Trophoblast cell (in vitro differentiated cells and primary cell): ENCODE measurements at regions not wholly inside any gene's neighbourhood (a gene's known extent, or its start where the extent isn't known, plus 50 kb on each side); places are given as distances from the start of the nearest gene placed in this dataset.

Source experiments
- DNase-seq, 2 donors: peaks; one replicate each; pipeline ENCODE4 v3.0.0-alpha.2; 2016
- H2AFZ ChIP-seq: 2 replicates; pipeline ENCODE4 v1.6.1; 2013; ENCODE audit warnings: low read length, moderate library complexity, mild to moderate bottlenecking; ENCODE audit not compliant: insufficient read depth, poor library complexity
- H2AK5ac ChIP-seq: 2 replicates; pipeline ENCODE4 v1.6.1; 2013; ENCODE audit warnings: mild to moderate bottlenecking, low read length
- H2BK120ac ChIP-seq: 2 replicates; pipeline ENCODE4 v1.6.1; 2013; ENCODE audit warnings: low read length, mild to moderate bottlenecking, moderate library complexity; ENCODE audit not compliant: insufficient read depth, poor library complexity
- H2BK12ac ChIP-seq: 2 replicates; pipeline ENCODE4 v1.6.1; 2013; ENCODE audit warnings: mild to moderate bottlenecking, low read length, moderate library complexity
- H2BK5ac ChIP-seq: 2 replicates; pipeline ENCODE4 v1.6.1; 2013; ENCODE audit warnings: low read length, low read depth, moderate library complexity, mild to moderate bottlenecking; ENCODE audit not compliant: poor library complexity
- H3K14ac ChIP-seq: 2 replicates; pipeline ENCODE4 v1.6.1; 2013; ENCODE audit warnings: mild to moderate bottlenecking, low read length
- H3K18ac ChIP-seq: 2 replicates; pipeline ENCODE4 v1.6.1; 2013; ENCODE audit warnings: mild to moderate bottlenecking, low read length
- H3K23ac ChIP-seq: 2 replicates; pipeline ENCODE4 v1.6.1; 2013; ENCODE audit warnings: low read length
- H3K27ac ChIP-seq: 2 replicates; pipeline ENCODE4 v1.5.1; 2013; ENCODE audit warnings: low read depth, mild to moderate bottlenecking, inconsistent platforms, low read length, moderate library complexity
- H3K27me3 ChIP-seq: 2 replicates; pipeline ENCODE4 v1.6.1; 2013; ENCODE audit warnings: inconsistent platforms, mild to moderate bottlenecking, low read length, moderate library complexity; ENCODE audit not compliant: insufficient read depth
- H3K36me3 ChIP-seq, 2 experiments: 1 replicate in 1 of 2; 2 replicates in 1 of 2; pipeline ENCODE4 v1.6.1; 2013; ENCODE audit warnings: low read length in 2 of 2, mild to moderate bottlenecking in 2 of 2, moderate library complexity in 1 of 2; ENCODE audit not compliant: insufficient read depth in 2 of 2, control insufficient read depth in 1 of 2
- H3K4ac ChIP-seq: 2 replicates; pipeline ENCODE4 v1.6.1; 2013; ENCODE audit warnings: low read depth, mild to moderate bottlenecking, low read length, moderate library complexity
- H3K4me1 ChIP-seq, 2 experiments: 1 replicate in 1 of 2; 2 replicates in 1 of 2; pipeline ENCODE4 v1.6.1; 2013; ENCODE audit warnings: low read length in 2 of 2, mild to moderate bottlenecking in 2 of 2, moderate library complexity in 1 of 2; ENCODE audit not compliant: insufficient read depth in 2 of 2, control insufficient read depth in 1 of 2
- H3K4me2 ChIP-seq: 2 replicates; pipeline ENCODE4 v1.6.1; 2013; ENCODE audit warnings: inconsistent platforms, mild to moderate bottlenecking, low read length, moderate library complexity
- H3K4me3 ChIP-seq: 2 replicates; pipeline ENCODE4 v1.5.1; 2013; ENCODE audit warnings: mild to moderate bottlenecking, low read depth, low read length, inconsistent platforms
- H3K79me1 ChIP-seq: one replicate; pipeline ENCODE4 v1.6.1; 2013; ENCODE audit warnings: low read length
- H3K79me2 ChIP-seq: 2 replicates; pipeline ENCODE4 v1.6.1; 2013; ENCODE audit warnings: low read length, mild to moderate bottlenecking; ENCODE audit not compliant: control insufficient read depth, insufficient read depth, poor library complexity
- H3K9ac ChIP-seq: 2 replicates; pipeline ENCODE4 v1.6.1; 2013; ENCODE audit warnings: mild to moderate bottlenecking, low read length
- H3K9me3 ChIP-seq: 2 replicates; pipeline ENCODE4 v1.6.1; 2013; ENCODE audit warnings: low read depth, mild to moderate bottlenecking, control low read depth, inconsistent platforms, low read length; ENCODE audit not compliant: insufficient read depth
- H4K12ac ChIP-seq: 2 replicates; pipeline ENCODE4 v1.6.1; 2013; ENCODE audit warnings: low read depth, mild to moderate bottlenecking, low read length, moderate library complexity
- H4K8ac ChIP-seq: 2 replicates; pipeline ENCODE4 v1.6.1; 2013; ENCODE audit warnings: low read depth, mild to moderate bottlenecking, low read length, moderate library complexity
- H4K91ac ChIP-seq: one replicate; pipeline ENCODE4 v1.6.1; 2013; ENCODE audit warnings: low read depth, mild to moderate bottlenecking, low read length, moderate library complexity
- WGBS: extraction: QIAGEN DNeasy Blood & Tissue Kit; methylation state at CpG from one replicate; pipeline ENCODE4 v1.1.7; 2013; ENCODE audit warnings: missing lambda C conversion rate; ENCODE audit not compliant: insufficient read length, insufficient coverage; ENCODE audit errors: extremely low coverage; 5-methylcytosine and 5-hydroxymethylcytosine counted together

DNA sequence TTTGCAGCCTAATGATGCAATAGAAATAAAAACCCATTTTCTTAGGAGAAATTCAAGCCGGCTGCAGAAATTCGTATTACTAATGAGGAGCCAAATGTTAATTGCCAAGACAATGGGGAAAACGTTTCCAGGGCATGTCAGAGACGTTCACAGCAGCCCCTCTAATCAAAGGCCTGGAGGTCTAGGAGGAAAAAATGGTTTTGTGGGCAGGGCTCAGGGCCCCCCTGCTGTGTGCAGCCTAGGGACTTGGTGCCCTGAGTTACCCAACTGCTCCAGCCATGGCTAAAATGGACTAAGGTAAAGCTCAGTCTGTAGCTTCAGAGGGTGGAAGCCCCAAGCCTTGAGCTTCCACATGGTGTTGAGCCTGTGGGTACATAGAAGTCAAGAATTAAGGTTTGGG, 461.4 kb downstream of the FAT4 start:
- H3K27ac ChIP-seq, result no peak overlapping the region
- H4K91ac ChIP-seq, result no peak overlapping the region
- peaks cover 7% of the 10 kb centered on the region for H3K9me3 ChIP-seq
- no peak overlapping the region for H3K23ac ChIP-seq
- H3K9ac ChIP-seq, result no peak overlapping the region
- no peak overlapping the region for H4K12ac ChIP-seq
- no peak overlapping the region for H2BK5ac ChIP-seq
- H2AFZ ChIP-seq, result no peak overlapping the region
- no peak overlapping the region for H2BK12ac ChIP-seq
- H3K4me1 ChIP-seq, result no peaks in the 10 kb centered on the region
- no peaks in the 10 kb centered on the region for H3K36me3 ChIP-seq
- no peak overlapping the region for H2BK120ac ChIP-seq
- no peak overlapping the region for H3K14ac ChIP-seq
- no peak overlapping the region for H3K4ac ChIP-seq
- H3K79me2 ChIP-seq, result no peaks in the 10 kb centered on the region
- WGBS, result no CpG with 5 or more reads among the region's 4 CpGs
- no peak overlapping the region for H4K8ac ChIP-seq
- no peaks in the 10 kb centered on the region for H3K27me3 ChIP-seq
- no peaks in the 10 kb centered on the region for H3K79me1 ChIP-seq
- H2AK5ac ChIP-seq, result no peak overlapping the region
- DNase-seq, result no peak
- H3K4me3 ChIP-seq, result no peak overlapping the region
- no peak overlapping the region for H3K4me2 ChIP-seq
- no peak overlapping the region for H3K18ac ChIP-seq

DNA sequence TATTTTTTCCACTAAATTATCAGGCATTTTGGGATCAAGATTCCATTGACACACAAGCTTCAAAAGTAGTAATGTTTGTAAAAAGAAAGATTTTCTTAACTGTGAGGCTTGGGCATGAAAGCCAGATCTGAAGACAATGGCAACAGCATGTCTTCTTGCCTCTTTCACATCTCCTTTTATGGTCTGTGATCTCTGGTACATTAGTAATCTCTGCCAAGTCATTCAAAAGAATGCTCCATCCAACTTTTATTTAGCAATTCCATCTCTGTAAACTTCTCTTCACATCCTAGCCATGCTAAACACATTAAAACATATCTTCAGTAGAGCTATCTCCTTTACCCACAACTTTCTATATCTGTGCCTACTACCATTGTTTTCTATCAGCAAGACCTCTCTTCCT, 465.4 kb downstream of the FAT4 start:
- Histone ChIP-seq H4K91ac (no peak overlapping the region), H3K9me3 (peaks cover 7% of the 10 kb centered on the region), H3K18ac (no peak overlapping the region), H3K27ac (no peak overlapping the region), H2BK5ac (no peak overlapping the region), H4K8ac (no peak overlapping the region), H2AK5ac (no peak overlapping the region), H3K4me3 (no peak overlapping the region), H3K9ac (no peak overlapping the region), H2AFZ (no peak overlapping the region), H3K4me1 (no peaks in the 10 kb centered on the region), H2BK120ac (no peak overlapping the region), H3K23ac (no peak overlapping the region), H3K79me2 (no peaks in the 10 kb centered on the region), H3K4ac (no peak overlapping the region), H3K4me2 (no peak overlapping the region), H3K79me1 (no peaks in the 10 kb centered on the region), H3K36me3 (no peaks in the 10 kb centered on the region), H4K12ac (no peak overlapping the region), H3K14ac (no peak overlapping the region), H3K27me3 (no peaks in the 10 kb centered on the region), H2BK12ac (no peak overlapping the region)
- DNase-seq, result no peak

DNA sequence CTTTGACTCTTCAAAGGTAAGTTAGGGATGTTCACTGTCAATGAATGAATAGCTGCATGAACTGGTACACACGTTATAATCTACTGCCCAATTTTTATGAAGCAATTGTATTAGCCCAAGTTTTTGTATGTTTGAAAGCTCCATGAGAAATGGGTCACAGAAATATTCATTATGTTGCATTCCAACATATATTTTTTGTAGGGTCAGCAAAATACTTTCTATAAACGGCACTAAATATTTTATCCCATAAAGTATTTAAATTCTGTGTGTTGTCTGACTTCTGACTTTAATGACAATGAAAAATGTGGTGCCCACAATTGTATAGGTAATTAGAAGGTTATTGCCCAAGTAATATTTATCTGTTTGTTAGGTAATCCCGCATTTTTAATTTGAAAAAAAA, 466.0 kb downstream of the FAT4 start:
- Histone ChIP-seq H3K9me3 (peaks cover 7% of the 10 kb centered on the region), H2BK5ac (no peak overlapping the region), H3K9ac (no peak overlapping the region), H2BK120ac (no peak overlapping the region), H3K4ac (no peak overlapping the region), H2BK12ac (no peak overlapping the region), H4K8ac (no peak overlapping the region), H3K14ac (no peak overlapping the region), H3K18ac (no peak overlapping the region), H3K4me2 (no peak overlapping the region), H2AFZ (no peak overlapping the region), H3K27ac (no peak overlapping the region), H3K27me3 (no peaks in the 10 kb centered on the region), H3K23ac (no peak overlapping the region), H3K4me3 (no peak overlapping the region), H3K79me1 (no peaks in the 10 kb centered on the region), H4K91ac (no peak overlapping the region), H3K4me1 (no peaks in the 10 kb centered on the region), H3K36me3 (no peaks in the 10 kb centered on the region), H3K79me2 (no peaks in the 10 kb centered on the region), H4K12ac (no peak overlapping the region), H2AK5ac (no peak overlapping the region)
- WGBS, result no CpG with 5 or more reads among the region's 3 CpGs
- DNase-seq, result no peak

DNA sequence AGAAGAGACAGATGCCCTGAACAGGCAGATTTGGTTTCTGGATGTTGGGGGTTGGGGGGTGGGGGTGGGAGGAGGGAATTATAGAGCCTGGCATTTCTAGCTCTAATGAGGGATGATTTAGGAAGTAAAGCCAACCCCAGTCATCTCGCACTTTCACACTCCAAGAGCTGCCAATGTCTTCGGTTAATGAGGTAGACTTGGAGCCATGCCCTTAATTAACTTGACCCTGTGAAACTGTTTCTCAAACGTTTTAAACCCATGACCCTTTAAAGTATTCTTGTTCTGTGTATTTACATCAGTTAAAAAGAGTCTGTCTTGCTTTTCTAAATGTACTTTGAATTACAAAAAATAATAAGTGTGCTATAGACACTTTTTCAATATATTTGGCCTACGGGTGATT, 466.9 kb downstream of the FAT4 start:
- H2BK120ac ChIP-seq, result no peak overlapping the region
- H3K4me1 ChIP-seq, result no peaks in the 10 kb centered on the region

DNA sequence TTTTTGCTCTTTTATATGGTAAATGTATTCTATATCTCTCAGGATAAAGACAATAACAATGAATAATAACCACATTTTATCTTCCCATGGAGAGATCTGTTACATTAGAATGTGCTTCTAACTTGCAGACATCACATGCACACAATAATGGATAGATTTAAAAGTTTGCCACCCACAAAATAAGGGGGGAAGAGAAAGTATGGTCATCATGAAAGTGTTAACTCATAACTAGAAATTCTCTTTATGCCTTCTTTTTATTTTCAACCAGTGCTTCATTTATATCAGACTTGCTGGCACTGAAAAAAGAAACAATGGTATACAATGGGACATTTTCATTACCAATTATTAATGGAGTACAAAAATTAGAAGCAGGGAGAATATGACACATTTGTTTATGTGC, 470.0 kb downstream of the FAT4 start:
- Histone ChIP-seq H4K12ac (no peak overlapping the region), H3K4me2 (no peak overlapping the region), H3K4ac (no peak overlapping the region), H2AFZ (no peak overlapping the region), H4K91ac (no peak overlapping the region), H3K27ac (no peak overlapping the region), H2AK5ac (no peak overlapping the region), H3K79me1 (no peaks in the 10 kb centered on the region), H3K23ac (no peak overlapping the region), H3K4me1 (no peaks in the 10 kb centered on the region), H3K4me3 (no peak overlapping the region), H3K36me3 (no peaks in the 10 kb centered on the region), H3K14ac (no peak overlapping the region), H2BK12ac (no peak overlapping the region), H2BK120ac (no peak overlapping the region), H3K9me3 (no peaks in the 10 kb centered on the region), H2BK5ac (no peak overlapping the region), H3K27me3 (no peaks in the 10 kb centered on the region), H3K79me2 (no peaks in the 10 kb centered on the region), H4K8ac (no peak overlapping the region), H3K9ac (no peak overlapping the region), H3K18ac (no peak overlapping the region)
- no peak for DNase-seq

More for the DNA sequence above, 466.9 kb downstream of the FAT4 start:
- no peaks in the 10 kb centered on the region for H3K27me3 ChIP-seq
- H4K91ac ChIP-seq, result no peak overlapping the region
- H2AFZ ChIP-seq, result no peak overlapping the region
- no peak overlapping the region for H3K4me3 ChIP-seq
- no peak overlapping the region for H3K18ac ChIP-seq
- no CpG with 5 or more reads among the region's 4 CpGs for WGBS
- H3K9me3 ChIP-seq, result peaks cover under 1% of the 10 kb centered on the region
- H3K14ac ChIP-seq, result no peak overlapping the region
- no peak overlapping the region for H2BK12ac ChIP-seq
- DNase-seq, result no peak
- no peaks in the 10 kb centered on the region for H3K36me3 ChIP-seq
- H4K12ac ChIP-seq, result no peak overlapping the region
- no peak overlapping the region for H3K4ac ChIP-seq
- H3K23ac ChIP-seq, result no peak overlapping the region
- H3K79me1 ChIP-seq, result no peaks in the 10 kb centered on the region
- no peak overlapping the region for H3K9ac ChIP-seq
- no peak overlapping the region for H3K27ac ChIP-seq
- no peak overlapping the region for H4K8ac ChIP-seq
- no peak overlapping the region for H2BK5ac ChIP-seq
- no peaks in the 10 kb centered on the region for H3K79me2 ChIP-seq
- H3K4me2 ChIP-seq, result no peak overlapping the region
- H2AK5ac ChIP-seq, result no peak overlapping the region
